ENCODE measurements at regions not wholly inside any gene's neighbourhood (a gene's known extent, or its start where the extent isn't known, plus 50 kb on each side); places are given as distances from the start of the nearest gene placed in this dataset.

- DNase-seq, result no peak
Observed at GRCh38 chr5:175388531-175388930, 55.5 kb downstream of the DRD1 start.

GRCh38 chr5:175387144-175387543 is 56.8 kb downstream of the DRD1 start:
- no peak for DNase-seq

- DNase-seq, result no peak
Observed at GRCh38 chr5:175386526-175386925, 57.5 kb downstream of the DRD1 start.

GRCh38 chr5:175385691-175386362 is 58.2 kb downstream of the DRD1 start:
- DNase-seq, result no peak

- no peak for DNase-seq
Observed at GRCh38 chr5:175384724-175385552, 59.0 kb downstream of the DRD1 start.

- DNase-seq, result no peak
Observed at GRCh38 chr5:175383350-175383749, 60.6 kb downstream of the DRD1 start.

GRCh38 chr5:175382171-175382570 is 61.8 kb downstream of the DRD1 start:
- DNase-seq, result no peak

- no peak for DNase-seq
Observed at GRCh38 chr5:175381130-175381529, 62.9 kb downstream of the DRD1 start.

- DNase-seq, result no peak
Observed at GRCh38 chr5:175380701-175381100, 63.3 kb downstream of the DRD1 start.

GRCh38 chr5:175379867-175380266 is 64.1 kb downstream of the DRD1 start:
- no peak for DNase-seq

GRCh38 chr5:175378444-175379028 is 65.4 kb downstream of the DRD1 start:
- DNase-seq, result no peak

- no peak for DNase-seq
Observed at GRCh38 chr5:175377816-175378215, 66.2 kb downstream of the DRD1 start.

GRCh38 chr5:175374166-175374875 is 69.7 kb downstream of the DRD1 start:
- no peak for DNase-seq

GRCh38 chr5:175365866-175366265 is 78.1 kb downstream of the DRD1 start:
- DNase-seq, result no peak

GRCh38 chr5:175363300-175363699 is 80.7 kb downstream of the DRD1 start:
- DNase-seq, result no peak

- no peak for DNase-seq
Observed at GRCh38 chr5:175357995-175358394, 86.0 kb downstream of the DRD1 start.

- no peak for DNase-seq
Observed at GRCh38 chr5:175356428-175356827, 87.6 kb downstream of the DRD1 start.

GRCh38 chr5:175354964-175355363 is 89.0 kb downstream of the DRD1 start:
- no peak for DNase-seq

GRCh38 chr5:175353926-175354325 is 90.1 kb downstream of the DRD1 start:
- no peak for DNase-seq

GRCh38 chr5:175351897-175352590 is 91.9 kb downstream of the DRD1 start:
- no peak for DNase-seq

GRCh38 chr5:175351126-175351525 is 92.9 kb downstream of the DRD1 start:
- DNase-seq, result no peak

- DNase-seq, result no peak
Observed at GRCh38 chr5:175347931-175348330, 96.1 kb downstream of the DRD1 start.

Data from occipital lobe (tissue), 1 donor.